Mesothelial cell of epicardium (in vitro differentiated cells): ENCODE measurements at regions not wholly inside any gene's neighbourhood (a gene's known extent, or its start where the extent isn't known, plus 50 kb on each side); places are given as distances from the start of the nearest gene placed in this dataset.

Experiments used
- DNase-seq, 2 experiments: peaks; one replicate each; pipeline ENCODE4 v3.0.0; 2021; ENCODE audit warnings: low spot score in 2 of 2; ENCODE audit not compliant: unreplicated experiment in 2 of 2
- H3K27ac Mint-ChIP-seq: 2 replicates; pipeline ENCODE4 v1.8.0; 2021; ENCODE audit warnings: mixed read lengths
- H3K27me3 Mint-ChIP-seq: 2 replicates; pipeline ENCODE4 v1.8.0; 2021; ENCODE audit warnings: low read depth, mixed read lengths
- H3K36me3 Mint-ChIP-seq: 2 replicates; pipeline ENCODE4 v1.8.0; 2021; ENCODE audit warnings: mixed read lengths
- H3K4me1 Mint-ChIP-seq: 2 replicates; pipeline ENCODE4 v1.8.0; 2021; ENCODE audit warnings: mixed read lengths
- H3K4me3 Mint-ChIP-seq: 2 replicates; pipeline ENCODE4 v1.8.0; 2021; ENCODE audit warnings: mild to moderate bottlenecking, moderate library complexity, mixed read lengths
- H3K9me3 Mint-ChIP-seq: 2 replicates; pipeline ENCODE4 v1.8.0; 2021; ENCODE audit warnings: mixed read lengths
- CTCF ChIP-seq: fragments of 200-600 bp; sonication (generic); IDR thresholded peaks from one replicate; pipeline ENCODE4 v1.5.0; 2021; ENCODE audit warnings: antibody characterized with exemption; ENCODE audit not compliant: unreplicated experiment

GRCh38 chr9:135376511-135377265 is 102.9 kb upstream of the PPP1R26 start:
- Mint-ChIP-seq H3K36me3 (no peaks in the 10 kb centered on the region), H3K4me3 (no peak overlapping the region), H3K27me3 (peaks cover 20% of the 10 kb centered on the region), H3K27ac (no peak overlapping the region), H3K4me1 (peaks cover 6% of the 10 kb centered on the region), H3K9me3 (no peaks in the 10 kb centered on the region)
- DNase-seq: no peak
- TF ChIP-seq CTCF: no peak

GRCh38 chr9:135377431-135377830 is 102.2 kb upstream of the PPP1R26 start:
- DNase-seq: no peak
- Mint-ChIP-seq H3K4me3 (no peak overlapping the region), H3K27ac (no peak overlapping the region), H3K4me1 (peaks cover 6% of the 10 kb centered on the region), H3K9me3 (no peaks in the 10 kb centered on the region), H3K36me3 (no peaks in the 10 kb centered on the region), H3K27me3 (peaks cover 23% of the 10 kb centered on the region)
- no peak for TF ChIP-seq CTCF

GRCh38 chr9:135378751-135379150 is 100.8 kb upstream of the PPP1R26 start:
- Mint-ChIP-seq H3K27ac (no peak overlapping the region), H3K36me3 (no peaks in the 10 kb centered on the region), H3K4me1 (peaks cover 6% of the 10 kb centered on the region), H3K4me3 (no peak overlapping the region), H3K9me3 (no peaks in the 10 kb centered on the region), H3K27me3 (peaks cover 26% of the 10 kb centered on the region)
- no peak for DNase-seq
- no peak for TF ChIP-seq CTCF

GRCh38 chr9:135379540-135380267 is 99.9 kb upstream of the PPP1R26 start:
- H3K4me3 Mint-ChIP-seq: no peak overlapping the region
- TF ChIP-seq CTCF: no peak
- H3K36me3 Mint-ChIP-seq: no peaks in the 10 kb centered on the region
- H3K4me1 Mint-ChIP-seq: no peaks in the 10 kb centered on the region
- H3K27me3 Mint-ChIP-seq: peaks cover 19% of the 10 kb centered on the region
- H3K27ac Mint-ChIP-seq: no peak overlapping the region
- H3K9me3 Mint-ChIP-seq: no peaks in the 10 kb centered on the region
- DNase-seq: no peak

- H3K9me3 Mint-ChIP-seq: no peaks in the 10 kb centered on the region
- TF ChIP-seq CTCF: no peak
- H3K4me3 Mint-ChIP-seq: no peak overlapping the region
- H3K36me3 Mint-ChIP-seq: no peaks in the 10 kb centered on the region
- no peaks in the 10 kb centered on the region for H3K4me1 Mint-ChIP-seq
- H3K27ac Mint-ChIP-seq: no peak overlapping the region
- no peak for DNase-seq
- peaks cover 13% of the 10 kb centered on the region for H3K27me3 Mint-ChIP-seq
These were observed 99.1 kb upstream of the PPP1R26 start for GRCh38 chr9:135380311-135380960.
